SJCRH30 (cell line): ENCODE measurements at regions not wholly inside any gene's neighbourhood (a gene's known extent, or its start where the extent isn't known, plus 50 kb on each side); places are given as distances from the start of the nearest gene placed in this dataset.

Experiments used
- DNase-seq, 2 experiments: peaks; one replicate each; pipeline ENCODE4 v3.0.0-alpha.2; 2015 to 2020
- H3K27ac ChIP-seq: fragments of 250-450 bp; sonication (Bioruptor Pico); 2 replicates; pipeline ENCODE4 v1.5.1; 2020; ENCODE audit warnings: mild to moderate bottlenecking, moderate library complexity
- H3K27me3 ChIP-seq: fragments of 250-450 bp; sonication (Bioruptor Pico); 2 replicates; pipeline ENCODE4 v1.5.1; 2020; ENCODE audit warnings: mild to moderate bottlenecking, moderate library complexity
- H3K36me3 ChIP-seq: fragments of 250-450 bp; sonication (Bioruptor Pico); 2 replicates; pipeline ENCODE4 v1.5.1; 2020; ENCODE audit warnings: mild to moderate bottlenecking, moderate library complexity
- H3K4me1 ChIP-seq: fragments of 250-450 bp; sonication (Bioruptor Pico); 2 replicates; pipeline ENCODE4 v1.5.1; 2020; ENCODE audit warnings: mild to moderate bottlenecking, moderate library complexity
- H3K4me3 ChIP-seq: fragments of 250-450 bp; sonication (Bioruptor Pico); 2 replicates; pipeline ENCODE4 v1.5.1; 2020; ENCODE audit warnings: mild to moderate bottlenecking, moderate library complexity
- H3K9me3 ChIP-seq: fragments of 250-450 bp; sonication (Bioruptor Pico); replicated peaks from 2 replicates; pipeline ENCODE4 v1.5.1; 2020; ENCODE audit warnings: mild to moderate bottlenecking, moderate library complexity

- H3K4me3 ChIP-seq = no peak overlapping the region
- H3K27ac ChIP-seq = no peak overlapping the region
- H3K36me3 ChIP-seq = no peaks in the 10 kb centered on the region
- H3K9me3 ChIP-seq = no peaks in the 10 kb centered on the region
- H3K27me3 ChIP-seq = no peaks in the 10 kb centered on the region
- DNase-seq = peak in 1 of 2 experiments; percentile 72
- H3K4me1 ChIP-seq = peaks cover 12% of the 10 kb centered on the region
Measured at GRCh38 chr3:124078953-124079911, 87.3 kb upstream of the ROPN1 start.

GRCh38 chr3:124079912-124080276, 88.0 kb upstream of the ROPN1 start:
- peaks cover 14% of the 10 kb centered on the region for H3K4me1 ChIP-seq
- DNase-seq = no peak
- H3K27me3 ChIP-seq = no peaks in the 10 kb centered on the region
- no peaks in the 10 kb centered on the region for H3K9me3 ChIP-seq
- no peak overlapping the region for H3K4me3 ChIP-seq
- H3K27ac ChIP-seq = no peak overlapping the region
- H3K36me3 ChIP-seq = no peaks in the 10 kb centered on the region

- H3K4me3 ChIP-seq = no peak overlapping the region
- peaks cover 14% of the 10 kb centered on the region for H3K4me1 ChIP-seq
- no peaks in the 10 kb centered on the region for H3K27me3 ChIP-seq
- no peak overlapping the region for H3K27ac ChIP-seq
- no peaks in the 10 kb centered on the region for H3K9me3 ChIP-seq
- no peaks in the 10 kb centered on the region for H3K36me3 ChIP-seq
- no peak for DNase-seq
Measured at GRCh38 chr3:124082343-124082742, 90.4 kb upstream of the ROPN1 start.

GRCh38 chr3:124084022-124084881, 92.3 kb upstream of the ROPN1 start:
- peaks cover 11% of the 10 kb centered on the region; the same call in 1 of the 2 replicates for H3K4me1 ChIP-seq
- H3K27me3 ChIP-seq = no peaks in the 10 kb centered on the region
- H3K36me3 ChIP-seq = no peaks in the 10 kb centered on the region
- peak; percentile 59 to 76 for DNase-seq
- H3K9me3 ChIP-seq = no peaks in the 10 kb centered on the region
- no peak overlapping the region for H3K27ac ChIP-seq
- H3K4me3 ChIP-seq = no peak overlapping the region

GRCh38 chr3:124088801-124089200, 96.9 kb upstream of the ROPN1 start:
- Histone ChIP-seq H3K9me3 (no peaks in the 10 kb centered on the region), H3K4me3 (no peak overlapping the region), H3K27ac (no peak overlapping the region), H3K27me3 (no peaks in the 10 kb centered on the region), H3K36me3 (no peaks in the 10 kb centered on the region), H3K4me1 (peaks cover 7% of the 10 kb centered on the region; the same call in 1 of the 2 replicates)
- no peak for DNase-seq

GRCh38 chr3:124089214-124089613, 97.3 kb upstream of the ROPN1 start:
- Histone ChIP-seq H3K9me3 (no peaks in the 10 kb centered on the region), H3K4me3 (no peak overlapping the region), H3K27ac (no peak overlapping the region), H3K36me3 (no peaks in the 10 kb centered on the region), H3K4me1 (peaks cover 3% of the 10 kb centered on the region; the same call in 1 of the 2 replicates), H3K27me3 (no peaks in the 10 kb centered on the region)
- no peak for DNase-seq

- H3K4me3 ChIP-seq = no peak overlapping the region
- H3K27ac ChIP-seq = no peak overlapping the region
Measured at GRCh38 chr3:124091716-124092115, 99.8 kb upstream of the ROPN1 start.

GRCh38 chr3:124092811-124093210, 100.9 kb upstream of the ROPN1 start:
- H3K27ac ChIP-seq = no peak overlapping the region
- H3K36me3 ChIP-seq = no peaks in the 10 kb centered on the region
- no peak for DNase-seq
- peaks cover 14% of the 10 kb centered on the region for H3K4me1 ChIP-seq
- H3K9me3 ChIP-seq = no peaks in the 10 kb centered on the region
- H3K4me3 ChIP-seq = no peak overlapping the region
- H3K27me3 ChIP-seq = no peaks in the 10 kb centered on the region

More at GRCh38 chr3:124091716-124092115, 99.8 kb upstream of the ROPN1 start:
- no peaks in the 10 kb centered on the region for H3K9me3 ChIP-seq
- no peaks in the 10 kb centered on the region for H3K27me3 ChIP-seq
- DNase-seq = no peak
- H3K36me3 ChIP-seq = no peaks in the 10 kb centered on the region
- H3K4me1 ChIP-seq = peaks cover 13% of the 10 kb centered on the region

GRCh38 chr3:124094496-124094895, 102.6 kb upstream of the ROPN1 start:
- Histone ChIP-seq H3K36me3 (no peaks in the 10 kb centered on the region), H3K27me3 (no peaks in the 10 kb centered on the region), H3K9me3 (no peaks in the 10 kb centered on the region), H3K4me1 (peaks cover 14% of the 10 kb centered on the region), H3K27ac (no peak overlapping the region), H3K4me3 (no peak overlapping the region)
- DNase-seq = no peak

- no peak for DNase-seq
- no peaks in the 10 kb centered on the region for H3K36me3 ChIP-seq
- peaks cover 14% of the 10 kb centered on the region for H3K4me1 ChIP-seq
- no peaks in the 10 kb centered on the region for H3K27me3 ChIP-seq
- H3K9me3 ChIP-seq = no peaks in the 10 kb centered on the region
- no peak overlapping the region for H3K4me3 ChIP-seq
- no peak overlapping the region for H3K27ac ChIP-seq
Measured at GRCh38 chr3:124097362-124098131, 105.6 kb upstream of the ROPN1 start.

GRCh38 chr3:124101643-124102042, 109.7 kb upstream of the ROPN1 start:
- DNase-seq = no peak
- Histone ChIP-seq H3K27ac (no peak overlapping the region), H3K4me1 (peaks cover 1% of the 10 kb centered on the region), H3K27me3 (no peaks in the 10 kb centered on the region), H3K36me3 (no peaks in the 10 kb centered on the region), H3K4me3 (no peak overlapping the region), H3K9me3 (no peaks in the 10 kb centered on the region; the same call in 1 of the 2 replicates)

- no peak for DNase-seq
- H3K27ac ChIP-seq = no peak overlapping the region
Measured at GRCh38 chr3:124107104-124107890, 115.4 kb upstream of the ROPN1 start.

GRCh38 chr3:124108446-124108845, 116.5 kb upstream of the ROPN1 start:
- no peaks in the 10 kb centered on the region; the same call in 1 of the 2 replicates for H3K9me3 ChIP-seq
- H3K36me3 ChIP-seq = no peaks in the 10 kb centered on the region
- H3K27me3 ChIP-seq = no peaks in the 10 kb centered on the region
- DNase-seq = no peak
- H3K4me3 ChIP-seq = no peak overlapping the region
- no peak overlapping the region for H3K27ac ChIP-seq
- peaks cover 7% of the 10 kb centered on the region for H3K4me1 ChIP-seq

More at GRCh38 chr3:124107104-124107890, 115.4 kb upstream of the ROPN1 start:
- H3K4me3 ChIP-seq = no peak overlapping the region
- no peaks in the 10 kb centered on the region; the same call in 1 of the 2 replicates for H3K9me3 ChIP-seq
- no peaks in the 10 kb centered on the region for H3K27me3 ChIP-seq
- no peaks in the 10 kb centered on the region for H3K36me3 ChIP-seq
- no peaks in the 10 kb centered on the region; the same call in 1 of the 2 replicates for H3K4me1 ChIP-seq

GRCh38 chr3:124113485-124113884, 121.6 kb upstream of the ROPN1 start:
- Histone ChIP-seq H3K4me3 (no peak overlapping the region), H3K27ac (no peak overlapping the region), H3K4me1 (peaks cover 7% of the 10 kb centered on the region), H3K9me3 (no peaks in the 10 kb centered on the region), H3K27me3 (no peaks in the 10 kb centered on the region), H3K36me3 (no peaks in the 10 kb centered on the region)
- DNase-seq = no peak
